DMS153 treated with DMSO at 0.1 percent for 48 hours (cell line): ENCODE measurements at regions not wholly inside any gene's neighbourhood (a gene's known extent, or its start where the extent isn't known, plus 50 kb on each side); places are given as distances from the start of the nearest gene placed in this dataset.

ENCODE experiments used
- DNase-seq: peaks from one replicate; lab custom pipeline; 2025; ENCODE audit not compliant: unreplicated experiment; lab: John Stamatoyannopoulos, UW

- no peak for DNase-seq
Observed at GRCh38 chr20:25135031-25135430, 53.1 kb upstream of the VSX1 start.

DNA sequence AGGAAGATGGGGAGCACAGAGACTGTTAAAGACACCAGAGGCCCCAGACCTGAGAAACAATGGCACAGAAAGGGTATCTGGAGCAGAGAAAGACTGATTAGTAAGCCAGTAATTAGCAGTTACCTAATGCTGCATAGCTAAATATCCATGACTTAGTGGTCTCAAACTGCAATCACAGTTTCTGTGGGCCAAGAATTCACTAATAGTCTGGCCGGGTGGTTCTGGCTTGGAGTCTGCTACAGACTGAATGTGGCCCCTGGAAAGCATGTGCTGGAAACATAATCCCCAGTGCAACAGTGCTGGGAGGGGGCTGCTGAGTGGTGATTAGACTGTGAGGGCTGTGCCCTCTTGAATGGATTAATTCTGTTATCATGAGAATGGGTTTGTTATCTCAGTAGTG, 54.1 kb upstream of the VSX1 start:
- no peak for DNase-seq

DNA sequence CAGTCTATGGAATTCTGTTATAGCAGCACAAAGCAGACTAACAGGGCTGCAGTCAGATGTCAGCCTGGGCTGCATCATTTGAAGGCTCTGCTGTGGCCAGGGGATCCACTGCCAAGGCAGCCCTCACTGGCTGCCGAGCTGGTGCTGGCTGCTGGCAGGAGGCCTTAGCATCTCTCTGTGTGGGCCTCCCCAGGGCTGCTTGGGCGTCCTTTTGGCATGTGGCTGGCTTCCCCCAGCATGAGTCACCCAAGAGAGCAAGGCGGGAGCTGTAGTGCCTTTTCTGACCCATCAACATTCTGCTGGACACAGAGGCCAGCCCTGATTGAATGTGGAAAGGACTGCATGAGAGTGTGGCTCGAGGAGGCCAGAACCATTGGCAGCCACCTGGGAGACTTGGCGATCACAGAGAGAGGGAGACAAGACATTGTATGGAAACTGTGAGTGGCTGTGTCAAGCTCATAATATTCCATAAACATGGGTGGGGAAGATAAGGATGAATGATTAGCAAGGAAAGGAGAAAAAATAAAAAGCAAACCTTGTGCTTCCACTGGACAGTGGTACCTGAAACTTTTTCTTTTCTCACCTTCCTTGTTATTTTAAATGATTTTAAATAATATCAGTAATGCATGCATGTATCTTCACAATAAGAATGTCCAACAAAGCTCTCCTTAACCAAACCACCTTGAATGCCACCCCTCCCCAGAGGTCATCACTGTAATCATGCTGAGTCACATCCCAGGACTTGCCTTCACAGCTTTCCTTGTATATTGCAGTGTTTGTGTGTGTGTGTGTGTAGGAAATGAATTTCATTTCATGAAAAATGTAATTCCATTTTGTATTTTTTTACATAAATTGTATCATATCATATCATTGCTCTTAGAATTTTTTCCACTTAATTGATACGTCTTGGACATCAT, 55.0 kb upstream of the VSX1 start:
- no peak for DNase-seq

GRCh38 chr20:25139029-25139705, 56.3 kb upstream of the ENTPD6 start:
- DNase-seq: peak; percentile 10

- no peak for DNase-seq
Observed at GRCh38 chr20:25140968-25141367, 54.5 kb upstream of the ENTPD6 start.

DNA sequence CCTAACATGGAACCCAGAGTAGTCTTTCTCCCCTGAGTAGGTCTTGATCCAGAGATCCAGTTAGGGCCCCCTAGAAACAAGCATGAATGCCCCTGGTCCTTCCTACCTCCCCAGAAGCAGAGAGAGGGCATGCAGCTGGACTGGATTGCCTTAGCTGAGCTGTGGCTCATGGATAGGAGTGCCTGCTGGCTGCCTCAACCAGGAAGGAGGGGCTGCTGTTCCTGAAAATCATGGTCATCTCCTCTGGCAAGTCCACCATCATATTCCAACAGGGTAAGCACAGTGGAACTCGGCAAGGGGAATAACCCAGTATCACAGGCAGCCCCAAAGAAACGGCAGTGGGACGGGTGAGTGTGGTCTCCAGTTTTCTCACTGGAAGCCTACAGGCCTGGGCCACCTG, 53.1 kb upstream of the ENTPD6 start:
- DNase-seq: no peak

DNA sequence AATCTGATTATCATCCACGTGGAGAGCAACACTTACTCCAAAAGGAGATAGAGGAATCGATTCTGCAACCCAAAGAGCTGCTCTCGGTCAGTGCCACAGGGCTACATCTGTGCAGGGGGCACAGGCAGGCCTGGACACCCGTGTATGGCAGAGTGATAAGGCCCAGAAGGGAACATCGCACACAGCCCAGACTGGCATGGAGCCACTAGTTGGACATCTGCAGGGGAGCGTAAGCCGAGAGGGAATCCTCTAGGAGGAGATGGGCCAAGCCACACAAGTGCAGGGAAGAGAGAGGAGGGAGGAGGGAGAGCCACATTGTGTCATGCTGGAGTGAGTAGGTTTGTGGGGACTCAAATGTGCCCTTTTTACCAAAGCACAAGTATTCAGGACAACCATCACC, 50.4 kb upstream of the ENTPD6 start:
- DNase-seq: no peak
